K562 (cell line): ENCODE measurements at regions not wholly inside any gene's neighbourhood (a gene's known extent, or its start where the extent isn't known, plus 50 kb on each side); places are given as distances from the start of the nearest gene placed in this dataset.
"Not testable (repeated sequence)": the region's sequence is repeated elsewhere in the genome, so short reads cannot be mapped to it uniquely, and the experiment has no call there.

Source experiments
- ATAC-seq: fragments of 200-7000 bp; cut with Tn5 transposase; 3 replicates; pipeline ENCODE4 v1.9.1; 2020; ENCODE audit warnings: moderate library complexity
- BruUV-seq: library from RNA; stranded (reverse); fragments of 400-500 nt; replicated peaks from 2 replicates; lab custom pipeline; 2021; lab: Mats Ljungman, UMichigan
- CTCF ChIA-PET: fragments of 300-600 bp; formaldehyde crosslinking; extraction: SDS; loops from one replicate; lab custom pipeline; 2021; ENCODE audit warnings: low intra/inter-chr PET ratio; lab: Yijun Ruan, JAX
- POLR2A ChIA-PET: fragments of 300-600, 350-650 bp; sonication (Branson Sonifier 250); formaldehyde crosslinking; extraction: SDS; loops from one replicate; lab custom pipeline; 2021; ENCODE audit warnings: antibody characterized with exemption, inconsistent platforms; lab: Yijun Ruan, JAX
- DNase-seq, 4 experiments: peaks; one replicate each; pipeline versions ENCODE4 v3.0.0 to v3.0.0-alpha.2; 2011 to 2018; ENCODE audit warnings: low spot score in 3 of 4, mixed read lengths in 3 of 4; ENCODE audit errors: extremely low read depth in 1 of 4
- FAIRE-seq: peaks from 2 replicates; lab custom pipeline; 2011; peaks lifted over from hg19 to GRCh38; lab: Jason Lieb, UNC
- H2AFZ ChIP-seq: 2 replicates; pipeline ENCODE4 v1.6.0; 2011; ENCODE audit warnings: low read depth, low read length, control low read depth, inconsistent platforms
- H3K27ac ChIP-seq: fragments of 200-600 bp; 3 replicates; pipeline ENCODE4 v1.8.0; 2011; ENCODE audit warnings: low read depth, mild to moderate bottlenecking, control low read depth, inconsistent platforms, low read length, moderate library complexity, mixed read lengths; ENCODE audit errors: extremely low read depth
- H3K27me3 ChIP-seq, 2 experiments: fragments of 300-600 bp in 1 of 2; 2 replicates in 1 of 2; 3 replicates in 1 of 2; pipeline versions ENCODE4 v1.6.0 to v1.8.0; 2011; ENCODE audit warnings: inconsistent platforms in 2 of 2, low read length in 2 of 2, mild to moderate bottlenecking in 1 of 2, mixed read lengths in 1 of 2, moderate library complexity in 1 of 2; ENCODE audit not compliant: control insufficient read depth in 2 of 2, insufficient read depth in 2 of 2
- H3K36me3 ChIP-seq: fragments of 300-600 bp; 3 replicates; pipeline ENCODE4 v1.8.0; 2011; ENCODE audit warnings: mild to moderate bottlenecking, low read length, inconsistent platforms; ENCODE audit not compliant: control insufficient read depth, insufficient read depth
- H3K4me1 ChIP-seq, 2 experiments: fragments of 200-600 bp in 1 of 2; replicated peaks in 1 of 2; 2 replicates in 1 of 2; 3 replicates in 1 of 2; pipeline versions ENCODE4 v1.5.1 to v1.8.0; 2011; ENCODE audit warnings: inconsistent platforms in 2 of 2, low read length in 2 of 2, mild to moderate bottlenecking in 1 of 2, mixed read lengths in 1 of 2, moderate library complexity in 1 of 2; ENCODE audit not compliant: control insufficient read depth in 2 of 2, insufficient read depth in 2 of 2
- H3K4me2 ChIP-seq: 2 replicates; pipeline ENCODE4 v1.6.1; 2011; ENCODE audit warnings: low read length, control low read depth, inconsistent platforms, mixed read lengths; ENCODE audit not compliant: insufficient read depth
- H3K4me3 ChIP-seq: fragments of 200-600 bp; sonication (generic), shearing (Covaris generic); 2 replicates; pipeline ENCODE4 v1.5.1; 2016; ENCODE audit warnings: control low read depth, inconsistent platforms
- H3K79me2 ChIP-seq: fragments of 200-600 bp; 3 replicates; pipeline ENCODE4 v1.8.0; 2011; ENCODE audit warnings: low read length, inconsistent platforms; ENCODE audit not compliant: control insufficient read depth, insufficient read depth
- H3K9ac ChIP-seq, 2 experiments: 2 replicates each; pipeline versions ENCODE4 v1.6.0 to v1.6.1; 2011; ENCODE audit warnings: low read depth in 2 of 2, low read length in 2 of 2, control low read depth in 1 of 2, inconsistent platforms in 1 of 2, mild to moderate bottlenecking in 1 of 2, mixed read lengths in 1 of 2; ENCODE audit not compliant: insufficient read depth in 1 of 2
- H3K9me1 ChIP-seq: one replicate; pipeline ENCODE4 v1.6.0; 2011; ENCODE audit warnings: inconsistent platforms, mild to moderate bottlenecking, low read length, moderate library complexity; ENCODE audit not compliant: control insufficient read depth, insufficient read depth
- H3K9me3 ChIP-seq: replicated peaks from 2 replicates; pipeline ENCODE4 v1.5.1; 2011; ENCODE audit warnings: low read depth, low read length, inconsistent platforms; ENCODE audit not compliant: control insufficient read depth, insufficient read depth
- H4K20me1 ChIP-seq: replicated peaks from 2 replicates; pipeline ENCODE4 v1.6.1; 2011; ENCODE audit warnings: low read length, inconsistent platforms, mixed read lengths; ENCODE audit not compliant: control insufficient read depth, insufficient read depth
- ERF ChIP-seq: fragments of 450-650 bp; formaldehyde crosslinking; IDR thresholded peaks from 2 replicates; pipeline ENCODE4 v1.4.0; 2020; ENCODE audit warnings: mild to moderate bottlenecking, mixed read lengths
- POLR3A ChIP-seq: IDR thresholded peaks from 2 replicates; pipeline ENCODE4 v1.6.1; 2011; ENCODE audit warnings: borderline replicate concordance, mild to moderate bottlenecking, moderate library complexity; ENCODE audit not compliant: insufficient read length, insufficient read depth; ENCODE audit errors: extremely low read depth
- RHOXF2B ChIP-seq: fragments of 250-450 bp; sonication (Bioruptor Pico); conservative IDR thresholded peaks from 2 replicates; pipeline ENCODE4 v1.5.1; 2021
- ZFPM2 ChIP-seq: fragments of 250-450 bp; sonication (Bioruptor Pico); IDR thresholded peaks from 2 replicates; pipeline ENCODE4 v1.5.1; 2022; ENCODE audit warnings: mild to moderate bottlenecking
- WGBS: fragments of 100-300 bp; shearing (Covaris generic); methylation state at CpG from one replicate; pipeline ENCODE4 v1.1.6; 2016; ENCODE audit warnings: low coverage, mixed read lengths; ENCODE audit not compliant: insufficient coverage; ENCODE audit errors: missing lambda C conversion rate; 5-methylcytosine and 5-hydroxymethylcytosine counted together
- in situ Hi-C: fragments of 300-500 bp; cut with MboI; formaldehyde crosslinking; loops from 4 replicates; pipeline ENCODE4 v1.15.0; 2018; ENCODE audit warnings: inconsistent platforms, mixed read lengths
- intact Hi-C: fragments of 100-400 bp; cut with micrococcal nuclease; formaldehyde crosslinking; loops from 2 replicates; pipeline ENCODE4 v1.14.2; 2022
- TF ChIP-seq, protein P1 (sequence below): fragments of 250-450 bp; sonication (Bioruptor Pico); IDR thresholded peaks from 2 replicates; pipeline ENCODE4 v1.4.0; 2020; ENCODE audit warnings: borderline replicate concordance
- TF ChIP-seq, protein P2 (sequence below): fragments of 250-450 bp; sonication (Bioruptor Pico); IDR thresholded peaks from 2 replicates; pipeline ENCODE4 v1.5.1; 2021; ENCODE audit warnings: mild to moderate bottlenecking
- TF ChIP-seq, protein P3 (sequence below): sonication (generic); formaldehyde crosslinking; IDR thresholded peaks from 2 replicates; pipeline ENCODE4 v1.8.1; 2023; ENCODE audit warnings: mild to moderate bottlenecking, missing genetic modification reagents

DNA sequence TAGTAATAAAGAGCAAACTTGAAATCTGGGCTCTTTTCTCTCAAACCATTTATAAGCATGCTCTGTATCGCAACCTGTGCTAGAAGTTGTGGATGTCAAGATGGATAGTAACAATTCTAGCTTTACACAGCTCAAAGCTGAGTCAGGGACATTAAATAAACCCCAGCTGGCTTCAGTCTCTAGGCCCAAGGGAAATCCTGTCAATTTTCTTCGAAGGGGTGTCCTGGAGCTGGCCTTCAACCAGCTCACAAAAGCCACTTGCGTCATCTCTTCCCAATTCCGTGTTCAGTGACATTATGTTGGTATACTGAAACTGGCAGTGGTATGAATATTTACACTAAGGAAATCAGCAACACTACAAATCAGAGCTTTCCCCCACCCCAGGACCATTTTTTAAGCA is 89.8 kb upstream of the PRKG2 start:
- Histone ChIP-seq H2AFZ (no peak overlapping the region), H3K4me3 (no peak overlapping the region), H3K9me3 (no peaks in the 10 kb centered on the region), H3K4me1 (no peaks in the 10 kb centered on the region), H3K9me1 (no peaks in the 10 kb centered on the region), H3K36me3 (no peaks in the 10 kb centered on the region), H3K27me3 (no peaks in the 10 kb centered on the region), H3K27ac (no peak overlapping the region), H3K4me2 (no peak overlapping the region), H4K20me1 (no peaks in the 10 kb centered on the region), H3K79me2 (no peaks in the 10 kb centered on the region), H3K9ac (no peak overlapping the region)
- no peak for DNase-seq
- no peak for ATAC-seq
- BruUV-seq: no TSS peak
- 0% methylated on average over 4 of the region's 4 CpGs for WGBS
- intact Hi-C loops (no loop called here), in situ Hi-C loops (no loop called here)
- ChIA-PET CTCF (no interaction called here), POLR2A (no interaction called here)
- FAIRE-seq: no peak
- TF ChIP-seq, protein P1, sequence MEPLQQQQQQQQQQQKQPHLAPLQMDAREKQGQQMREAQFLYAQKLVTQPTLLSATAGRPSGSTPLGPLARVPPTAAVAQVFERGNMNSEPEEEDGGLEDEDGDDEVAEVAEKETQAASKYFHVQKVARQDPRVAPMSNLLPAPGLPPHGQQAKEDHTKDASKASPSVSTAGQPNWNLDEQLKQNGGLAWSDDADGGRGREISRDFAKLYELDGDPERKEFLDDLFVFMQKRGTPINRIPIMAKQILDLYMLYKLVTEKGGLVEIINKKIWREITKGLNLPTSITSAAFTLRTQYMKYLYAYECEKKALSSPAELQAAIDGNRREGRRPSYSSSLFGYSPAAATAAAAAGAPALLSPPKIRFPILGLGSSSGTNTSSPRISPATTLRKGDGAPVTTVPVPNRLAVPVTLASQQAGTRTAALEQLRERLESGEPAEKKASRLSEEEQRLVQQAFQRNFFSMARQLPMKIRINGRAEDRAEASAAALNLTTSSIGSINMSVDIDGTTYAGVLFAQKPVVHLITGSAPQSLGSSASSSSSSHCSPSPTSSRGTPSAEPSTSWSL (CRISPR knock-in tag): no peak
- TF ChIP-seq POLR3A (no peak), ZFPM2 (no peak), RHOXF2B (CRISPR knock-in tag) (no peak), ERF (CRISPR knock-in tag) (no peak)
- TF ChIP-seq, protein P2, sequence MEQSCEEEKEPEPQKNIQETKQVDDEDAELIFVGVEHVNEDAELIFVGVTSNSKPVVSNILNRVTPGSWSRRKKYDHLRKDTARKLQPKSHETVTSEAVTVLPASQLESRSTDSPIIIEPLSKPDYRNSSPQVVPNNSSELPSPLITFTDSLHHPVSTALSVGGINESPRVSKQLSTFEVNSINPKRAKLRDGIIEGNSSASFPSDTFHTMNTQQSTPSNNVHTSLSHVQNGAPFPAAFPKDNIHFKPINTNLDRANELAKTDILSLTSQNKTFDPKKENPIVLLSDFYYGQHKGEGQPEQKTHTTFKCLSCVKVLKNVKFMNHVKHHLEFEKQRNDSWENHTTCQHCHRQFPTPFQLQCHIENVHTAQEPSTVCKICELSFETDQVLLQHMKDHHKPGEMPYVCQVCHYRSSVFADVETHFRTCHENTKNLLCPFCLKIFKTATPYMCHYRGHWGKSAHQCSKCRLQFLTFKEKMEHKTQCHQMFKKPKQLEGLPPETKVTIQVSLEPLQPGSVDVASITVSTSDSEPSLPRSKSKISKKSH (CRISPR knock-in tag): no peak
- TF ChIP-seq, protein P3, sequence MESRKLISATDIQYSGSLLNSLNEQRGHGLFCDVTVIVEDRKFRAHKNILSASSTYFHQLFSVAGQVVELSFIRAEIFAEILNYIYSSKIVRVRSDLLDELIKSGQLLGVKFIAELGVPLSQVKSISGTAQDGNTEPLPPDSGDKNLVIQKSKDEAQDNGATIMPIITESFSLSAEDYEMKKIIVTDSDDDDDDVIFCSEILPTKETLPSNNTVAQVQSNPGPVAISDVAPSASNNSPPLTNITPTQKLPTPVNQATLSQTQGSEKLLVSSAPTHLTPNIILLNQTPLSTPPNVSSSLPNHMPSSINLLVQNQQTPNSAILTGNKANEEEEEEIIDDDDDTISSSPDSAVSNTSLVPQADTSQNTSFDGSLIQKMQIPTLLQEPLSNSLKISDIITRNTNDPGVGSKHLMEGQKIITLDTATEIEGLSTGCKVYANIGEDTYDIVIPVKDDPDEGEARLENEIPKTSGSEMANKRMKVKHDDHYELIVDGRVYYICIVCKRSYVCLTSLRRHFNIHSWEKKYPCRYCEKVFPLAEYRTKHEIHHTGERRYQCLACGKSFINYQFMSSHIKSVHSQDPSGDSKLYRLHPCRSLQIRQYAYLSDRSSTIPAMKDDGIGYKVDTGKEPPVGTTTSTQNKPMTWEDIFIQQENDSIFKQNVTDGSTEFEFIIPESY (CRISPR knock-in tag): no peak

DNA sequence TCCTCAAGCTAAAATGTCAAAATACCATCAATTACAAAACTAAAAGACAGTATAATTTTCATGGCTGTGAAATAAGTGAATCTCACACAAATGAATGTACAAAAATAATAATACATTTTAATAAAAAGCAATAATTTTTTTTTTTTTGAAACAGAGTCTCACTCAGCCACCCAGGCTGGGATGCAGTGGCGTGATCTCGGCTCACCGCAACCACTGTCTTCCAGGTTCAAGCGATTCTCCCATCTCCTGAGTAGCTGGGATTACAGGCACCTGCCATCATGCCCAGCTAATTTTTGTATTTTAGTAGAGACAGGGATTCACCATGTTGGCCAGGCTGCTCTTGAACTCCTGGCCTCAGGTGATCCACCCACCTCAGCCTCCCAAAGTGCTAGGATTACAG is 85.3 kb upstream of the PRKG2 start:
- 0% methylated on average over 4 of the region's 4 CpGs for whole genome bisulfite sequencing
- FAIRE-seq, H3K36me3 ChIP-seq, intact Hi-C loops, H3K9me3 ChIP-seq, H3K27ac ChIP-seq, in situ Hi-C loops, H3K79me2 ChIP-seq, CTCF ChIA-PET, H4K20me1 ChIP-seq, H3K4me3 ChIP-seq, H3K9me1 ChIP-seq, H3K4me1 ChIP-seq, H3K27me3 ChIP-seq, H2AFZ ChIP-seq, H3K9ac ChIP-seq, H3K4me2 ChIP-seq, BruUV-seq, POLR2A ChIA-PET, ATAC-seq, DNase-seq: not testable (repeated sequence)
